Stomach (tissue), 4 donors: ENCODE measurements at regions not wholly inside any gene's neighbourhood (a gene's known extent, or its start where the extent isn't known, plus 50 kb on each side); places are given as distances from the start of the nearest gene placed in this dataset.

ENCODE experiments used
- CTCF ChIP-seq, 7 experiments: fragments of 450-650 bp in 4 of 7; fragments of 200-600 bp in 3 of 7; sonication (generic) in 3 of 7; IDR thresholded peaks; one replicate each; pipeline ENCODE4 v1.5.1; 2016 to 2019; ENCODE audit warnings: antibody characterized with exemption in 7 of 7, control low read depth in 2 of 7, mild to moderate bottlenecking in 1 of 7
- POLR2AphosphoS5 ChIP-seq, 3 donors: sonication (generic); formaldehyde crosslinking; IDR thresholded peaks; one replicate each; pipeline ENCODE4 v1.6.1; 2016; ENCODE audit warnings: antibody characterized with exemption in 3 of 3

GRCh38 chr4:149009223-149009622 lies 567.0 kb upstream of the NR3C2 start:
- no peak for TF ChIP-seq CTCF (IDR thresholded peaks at IDR 0.05)
- no peak for TF ChIP-seq POLR2AphosphoS5 (IDR thresholded peaks at IDR 0.05)
